Neural cell (in vitro differentiated cells): ENCODE measurements at regions not wholly inside any gene's neighbourhood (a gene's known extent, or its start where the extent isn't known, plus 50 kb on each side); places are given as distances from the start of the nearest gene placed in this dataset.

ENCODE experiments used
- H2AFZ ChIP-seq: fragments of 200-600, 300-800 bp; sonication (generic), shearing (Covaris generic); 2 replicates; pipeline ENCODE4 v1.6.0; 2014; ENCODE audit warnings: low read depth, mild to moderate bottlenecking, antibody characterized with exemption, low read length, moderate library complexity
- H3F3A ChIP-seq: fragments of 200-600 bp; shearing (Covaris generic); 2 replicates; pipeline ENCODE4 v1.6.1; 2016; ENCODE audit warnings: mild to moderate bottlenecking, moderate library complexity, mixed read lengths, antibody characterized with exemption, low read length; ENCODE audit not compliant: insufficient read depth, poor library complexity, severe bottlenecking
- H3K27ac ChIP-seq: fragments of 200-600, 300-800 bp; sonication (generic), shearing (Covaris generic); 2 replicates; pipeline ENCODE4 v1.5.1; 2014; ENCODE audit warnings: mild to moderate bottlenecking, low read length, moderate library complexity
- H3K27me3 ChIP-seq: fragments of 300-800, 200-600 bp; sonication (generic), shearing (Covaris generic); 2 replicates; pipeline ENCODE4 v1.6.0; 2014; ENCODE audit warnings: mild to moderate bottlenecking, low read depth, low read length, moderate library complexity; ENCODE audit not compliant: insufficient read depth
- H3K36me3 ChIP-seq: fragments of 300-800, 200-600 bp; sonication (generic), shearing (Covaris generic); 2 replicates; pipeline ENCODE4 v1.5.1; 2014; ENCODE audit warnings: mild to moderate bottlenecking, antibody characterized with exemption, low read length, moderate library complexity; ENCODE audit not compliant: insufficient read depth
- H3K4me2 ChIP-seq: fragments of 300-800, 200-600 bp; sonication (generic), shearing (Covaris generic); 2 replicates; pipeline ENCODE4 v1.6.0; 2014; ENCODE audit warnings: mild to moderate bottlenecking, low read length
- H3K4me3 ChIP-seq: fragments of 300-800, 200-600 bp; sonication (generic), shearing (Covaris generic); 2 replicates; pipeline ENCODE4 v1.5.1; 2014; ENCODE audit warnings: mild to moderate bottlenecking, low read length, moderate library complexity
- H3K79me2 ChIP-seq: fragments of 200-600 bp; shearing (Covaris generic); replicated peaks from 2 replicates; pipeline ENCODE4 v1.6.0; 2014; ENCODE audit warnings: mild to moderate bottlenecking, low read length, moderate library complexity; ENCODE audit not compliant: insufficient read depth
- H3K9ac ChIP-seq: fragments of 300-800, 200-600 bp; sonication (generic), shearing (Covaris generic); 2 replicates; pipeline ENCODE4 v1.6.1; 2016; ENCODE audit warnings: mild to moderate bottlenecking, low read length, mixed read lengths
- H3K9me2 ChIP-seq: fragments of 200-600 bp; shearing (Covaris generic); 2 replicates; pipeline ENCODE4 v1.6.1; 2016; ENCODE audit warnings: mild to moderate bottlenecking, low read length, mixed read lengths; ENCODE audit not compliant: insufficient read depth
- H3K9me3 ChIP-seq: fragments of 200-600, 300-800 bp; sonication (generic), shearing (Covaris generic); 2 replicates; pipeline ENCODE4 v1.6.1; 2016; ENCODE audit warnings: mild to moderate bottlenecking, mixed run types, low read length, moderate library complexity, mixed read lengths
- H4K20me1 ChIP-seq: fragments of 200-600 bp; shearing (Covaris generic); 2 replicates; pipeline ENCODE4 v1.6.1; 2016; ENCODE audit warnings: mild to moderate bottlenecking, mixed run types; ENCODE audit not compliant: insufficient read depth
- CTCF ChIP-seq: fragments of 450-650 bp; IDR thresholded peaks from 2 replicates; pipeline ENCODE4 v1.5.1; 2014; ENCODE audit warnings: antibody characterized with exemption, mild to moderate bottlenecking, moderate library complexity; ENCODE audit not compliant: poor library complexity, severe bottlenecking
- EP300 ChIP-seq: fragments of 450-650 bp; conservative IDR thresholded peaks from 2 replicates; pipeline ENCODE4 v1.6.1; 2014; ENCODE audit warnings: antibody characterized with exemption, mild to moderate bottlenecking, moderate library complexity; ENCODE audit not compliant: poor library complexity, severe bottlenecking
- EZH2 ChIP-seq: fragments of 200-600, 300-800 bp; shearing (Covaris generic), sonication (generic); IDR thresholded peaks from 2 replicates; pipeline ENCODE4 v1.6.1; 2014; ENCODE audit warnings: antibody characterized with exemption, low read length, borderline replicate concordance, mild to moderate bottlenecking; ENCODE audit not compliant: insufficient read depth, poor library complexity, severe bottlenecking
- MXI1 ChIP-seq: fragments of 450-650 bp; conservative IDR thresholded peaks from 2 replicates; pipeline ENCODE4 v1.6.1; 2014; ENCODE audit warnings: antibody characterized with exemption, mild to moderate bottlenecking; ENCODE audit not compliant: poor library complexity, severe bottlenecking
- POLR2AphosphoS5 ChIP-seq: IDR thresholded peaks from 2 replicates; pipeline ENCODE4 v1.6.1; 2012
- RAD21 ChIP-seq: fragments of 450-650 bp; conservative IDR thresholded peaks from 2 replicates; pipeline ENCODE4 v1.6.1; 2014; ENCODE audit warnings: antibody characterized with exemption, mild to moderate bottlenecking, moderate library complexity
- REST ChIP-seq: IDR thresholded peaks from 2 replicates; pipeline ENCODE4 v1.6.1; 2012; ENCODE audit warnings: borderline replicate concordance
- SMC3 ChIP-seq: fragments of 450-650 bp; conservative IDR thresholded peaks from 2 replicates; pipeline ENCODE4 v1.6.1; 2014; ENCODE audit warnings: antibody characterized with exemption, mild to moderate bottlenecking, moderate library complexity; ENCODE audit not compliant: poor library complexity
- TAF1 ChIP-seq: IDR thresholded peaks from 2 replicates; pipeline ENCODE4 v1.6.1; 2012; ENCODE audit warnings: low read depth

- no peaks in the 10 kb centered on the region for H3K9me2 ChIP-seq
- no peaks in the 10 kb centered on the region for H3F3A ChIP-seq
- TF ChIP-seq EZH2 (no peak), EP300 (no peak), CTCF (no peak), POLR2AphosphoS5 (no peak), MXI1 (no peak), RAD21 (no peak), TAF1 (no peak), SMC3 (no peak), REST (no peak)
- no peak overlapping the region for H3K4me3 ChIP-seq
- no peaks in the 10 kb centered on the region for H3K79me2 ChIP-seq
- H2AFZ ChIP-seq, result no peak overlapping the region
- no peaks in the 10 kb centered on the region for H3K36me3 ChIP-seq
- no peaks in the 10 kb centered on the region for H3K9me3 ChIP-seq
- H4K20me1 ChIP-seq, result no peaks in the 10 kb centered on the region
- no peak overlapping the region for H3K9ac ChIP-seq
- H3K4me2 ChIP-seq, result no peak overlapping the region
- no peaks in the 10 kb centered on the region for H3K27me3 ChIP-seq
- no peak overlapping the region for H3K27ac ChIP-seq
Measured at GRCh38 chr5:38731461-38731860, 114.4 kb upstream of the OSMR start.

DNA sequence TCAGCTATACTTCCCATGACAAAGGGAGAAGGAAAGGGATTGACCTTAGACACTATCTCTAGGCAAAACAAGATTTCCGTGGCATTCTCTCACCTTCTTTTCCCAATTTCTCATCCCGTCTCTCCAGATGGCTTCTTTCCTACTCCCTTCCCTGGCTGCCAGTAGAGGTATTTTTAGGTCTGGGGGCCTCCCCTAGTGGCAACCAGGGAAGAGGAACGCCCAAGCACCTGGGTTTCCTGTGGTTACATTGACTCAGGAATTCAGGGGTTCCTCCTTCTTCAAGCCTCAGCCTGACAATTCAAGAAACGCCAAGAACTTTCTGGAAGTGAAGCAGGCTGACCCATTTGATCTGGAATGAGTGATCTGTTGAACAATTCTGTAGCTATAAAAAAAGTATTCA is 111.5 kb upstream of the OSMR start:
- Histone ChIP-seq H3K9me2 (no peaks in the 10 kb centered on the region), H3K79me2 (no peaks in the 10 kb centered on the region), H3K27me3 (no peaks in the 10 kb centered on the region), H3K36me3 (no peaks in the 10 kb centered on the region), H4K20me1 (no peaks in the 10 kb centered on the region), H3K27ac (no peak overlapping the region), H2AFZ (no peak overlapping the region), H3K9me3 (no peaks in the 10 kb centered on the region), H3K4me3 (no peak overlapping the region), H3K4me2 (no peak overlapping the region), H3F3A (no peaks in the 10 kb centered on the region), H3K9ac (no peak overlapping the region)
- TF ChIP-seq MXI1, result no peak
- TF ChIP-seq TAF1, result no peak
- TF ChIP-seq EZH2, result no peak

GRCh38 chr5:38736089-38736488 is 109.7 kb upstream of the OSMR start:
- no peaks in the 10 kb centered on the region for H3K9me3 ChIP-seq
- H3K9me2 ChIP-seq, result no peaks in the 10 kb centered on the region
- TF ChIP-seq MXI1 (no peak), TAF1 (no peak), REST (no peak), EZH2 (no peak), CTCF (no peak), EP300 (no peak)
- no peak overlapping the region for H3K4me3 ChIP-seq
- H3K36me3 ChIP-seq, result no peaks in the 10 kb centered on the region
- no peak overlapping the region for H3K27ac ChIP-seq
- no peaks in the 10 kb centered on the region for H3K27me3 ChIP-seq
- no peak overlapping the region for H3K9ac ChIP-seq
- H2AFZ ChIP-seq, result no peak overlapping the region
- no peaks in the 10 kb centered on the region for H3K79me2 ChIP-seq
- no peaks in the 10 kb centered on the region for H4K20me1 ChIP-seq
- no peaks in the 10 kb centered on the region for H3F3A ChIP-seq
- H3K4me2 ChIP-seq, result no peak overlapping the region
